Keratinocyte (primary cell): ENCODE measurements at regions not wholly inside any gene's neighbourhood (a gene's known extent, or its start where the extent isn't known, plus 50 kb on each side); places are given as distances from the start of the nearest gene placed in this dataset.

Source experiments
- EZH2 ChIP-seq: IDR thresholded peaks from one replicate; pipeline ENCODE4 v1.6.1; 2012; ENCODE audit warnings: inconsistent platforms, mild to moderate bottlenecking, low read length, moderate library complexity
- TF ChIP-seq, protein P1 (sequence below), 3 experiments: IDR thresholded peaks in 1 of 3; conservative IDR thresholded peaks in 1 of 3; optimal IDR thresholded peaks in 1 of 3; 2 replicates in 2 of 3; 3 replicates in 1 of 3; pipeline versions ENCODE3 to v1.5.1; 2011; ENCODE audit warnings: low read length in 3 of 3, mild to moderate bottlenecking in 3 of 3, moderate library complexity in 2 of 3, control low read depth in 1 of 3, inconsistent platforms in 1 of 3; ENCODE audit not compliant: insufficient read depth in 2 of 3; ENCODE audit errors: extremely low read depth in 1 of 3

- TF ChIP-seq, protein P1, sequence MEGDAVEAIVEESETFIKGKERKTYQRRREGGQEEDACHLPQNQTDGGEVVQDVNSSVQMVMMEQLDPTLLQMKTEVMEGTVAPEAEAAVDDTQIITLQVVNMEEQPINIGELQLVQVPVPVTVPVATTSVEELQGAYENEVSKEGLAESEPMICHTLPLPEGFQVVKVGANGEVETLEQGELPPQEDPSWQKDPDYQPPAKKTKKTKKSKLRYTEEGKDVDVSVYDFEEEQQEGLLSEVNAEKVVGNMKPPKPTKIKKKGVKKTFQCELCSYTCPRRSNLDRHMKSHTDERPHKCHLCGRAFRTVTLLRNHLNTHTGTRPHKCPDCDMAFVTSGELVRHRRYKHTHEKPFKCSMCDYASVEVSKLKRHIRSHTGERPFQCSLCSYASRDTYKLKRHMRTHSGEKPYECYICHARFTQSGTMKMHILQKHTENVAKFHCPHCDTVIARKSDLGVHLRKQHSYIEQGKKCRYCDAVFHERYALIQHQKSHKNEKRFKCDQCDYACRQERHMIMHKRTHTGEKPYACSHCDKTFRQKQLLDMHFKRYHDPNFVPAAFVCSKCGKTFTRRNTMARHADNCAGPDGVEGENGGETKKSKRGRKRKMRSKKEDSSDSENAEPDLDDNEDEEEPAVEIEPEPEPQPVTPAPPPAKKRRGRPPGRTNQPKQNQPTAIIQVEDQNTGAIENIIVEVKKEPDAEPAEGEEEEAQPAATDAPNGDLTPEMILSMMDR (optimal IDR thresholded peaks at IDR 0.05 in 1 of 3, IDR thresholded peaks at IDR 0.05 in 1 of 3, conservative IDR thresholded peaks at IDR 0.05 in 1 of 3; ENCODE audit: extremely low read depth in 1 of 3, insufficient read depth in 2 of 3, low read length in 3 of 3): no peak
- TF ChIP-seq EZH2: no peak
These were observed 874.9 kb downstream of the GRID1 start for GRCh38 chr10:85491652-85492051.
